Liver (tissue), 3 donors: ENCODE measurements at regions not wholly inside any gene's neighbourhood (a gene's known extent, or its start where the extent isn't known, plus 50 kb on each side); places are given as distances from the start of the nearest gene placed in this dataset.

Experiments
- EGR1 ChIP-seq, 2 donors: IDR thresholded peaks; 2 replicates each; pipeline ENCODE4 v1.6.1; 2016 to 2018; ENCODE audit warnings: antibody characterized with exemption in 2 of 2, low read depth in 2 of 2
- RAD21 ChIP-seq, 2 donors: IDR thresholded peaks; 2 replicates each; pipeline ENCODE4 v1.6.1; 2016; ENCODE audit warnings: antibody characterized with exemption in 2 of 2, mild to moderate bottlenecking in 2 of 2
- SP1 ChIP-seq: IDR thresholded peaks from 2 replicates; pipeline ENCODE4 v1.6.1; 2018; ENCODE audit warnings: antibody characterized with exemption, mild to moderate bottlenecking
- TAF1 ChIP-seq: conservative IDR thresholded peaks from 2 replicates; pipeline ENCODE4 v1.6.1; 2016; ENCODE audit warnings: antibody characterized with exemption, mild to moderate bottlenecking
- TF ChIP-seq, protein P1 (sequence below): IDR thresholded peaks from 2 replicates; pipeline ENCODE4 v1.6.1; 2016; ENCODE audit warnings: antibody characterized with exemption, mild to moderate bottlenecking
- TF ChIP-seq, protein P2 (sequence below): fragments of 150-350 bp; IDR thresholded peaks from 2 replicates; pipeline ENCODE4 v1.5.1; 2017; ENCODE audit warnings: improper control_type of control experiment, low read depth, low read length; ENCODE audit not compliant: missing input control
- TF ChIP-seq, protein P3 (sequence below): IDR thresholded peaks from 2 replicates; pipeline ENCODE4 v1.6.1; 2016; ENCODE audit warnings: antibody characterized with exemption
- TF ChIP-seq, protein P4 (sequence below): IDR thresholded peaks from 2 replicates; pipeline ENCODE4 v1.6.1; 2016; ENCODE audit warnings: antibody characterized with exemption
- TF ChIP-seq, protein P5 (sequence below): IDR thresholded peaks from 2 replicates; pipeline ENCODE4 v1.6.1; 2016; ENCODE audit warnings: antibody characterized with exemption
- donor health status: healthy.
- donor health status: healthy.

DNA sequence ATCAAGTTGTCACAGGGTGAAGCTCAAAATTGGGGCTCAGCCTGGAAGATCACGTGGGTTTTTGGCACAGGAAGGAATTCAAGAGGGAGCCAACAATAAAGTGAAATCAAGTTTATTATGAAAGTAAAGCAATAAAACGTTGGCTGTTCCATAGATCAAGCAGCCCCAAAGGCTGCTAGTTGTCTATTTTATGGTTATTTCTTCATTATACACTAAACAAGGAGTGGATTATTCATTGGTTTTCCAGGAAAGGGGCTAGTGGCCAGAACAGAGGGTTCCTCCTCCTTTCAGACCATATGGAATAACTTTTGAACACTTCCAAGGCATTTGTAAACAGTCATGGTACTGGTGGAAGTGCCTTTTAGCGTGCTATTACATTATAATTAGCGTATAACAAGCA, 723.5 kb upstream of the ADAMTS5 start:
- TF ChIP-seq, protein P1, sequence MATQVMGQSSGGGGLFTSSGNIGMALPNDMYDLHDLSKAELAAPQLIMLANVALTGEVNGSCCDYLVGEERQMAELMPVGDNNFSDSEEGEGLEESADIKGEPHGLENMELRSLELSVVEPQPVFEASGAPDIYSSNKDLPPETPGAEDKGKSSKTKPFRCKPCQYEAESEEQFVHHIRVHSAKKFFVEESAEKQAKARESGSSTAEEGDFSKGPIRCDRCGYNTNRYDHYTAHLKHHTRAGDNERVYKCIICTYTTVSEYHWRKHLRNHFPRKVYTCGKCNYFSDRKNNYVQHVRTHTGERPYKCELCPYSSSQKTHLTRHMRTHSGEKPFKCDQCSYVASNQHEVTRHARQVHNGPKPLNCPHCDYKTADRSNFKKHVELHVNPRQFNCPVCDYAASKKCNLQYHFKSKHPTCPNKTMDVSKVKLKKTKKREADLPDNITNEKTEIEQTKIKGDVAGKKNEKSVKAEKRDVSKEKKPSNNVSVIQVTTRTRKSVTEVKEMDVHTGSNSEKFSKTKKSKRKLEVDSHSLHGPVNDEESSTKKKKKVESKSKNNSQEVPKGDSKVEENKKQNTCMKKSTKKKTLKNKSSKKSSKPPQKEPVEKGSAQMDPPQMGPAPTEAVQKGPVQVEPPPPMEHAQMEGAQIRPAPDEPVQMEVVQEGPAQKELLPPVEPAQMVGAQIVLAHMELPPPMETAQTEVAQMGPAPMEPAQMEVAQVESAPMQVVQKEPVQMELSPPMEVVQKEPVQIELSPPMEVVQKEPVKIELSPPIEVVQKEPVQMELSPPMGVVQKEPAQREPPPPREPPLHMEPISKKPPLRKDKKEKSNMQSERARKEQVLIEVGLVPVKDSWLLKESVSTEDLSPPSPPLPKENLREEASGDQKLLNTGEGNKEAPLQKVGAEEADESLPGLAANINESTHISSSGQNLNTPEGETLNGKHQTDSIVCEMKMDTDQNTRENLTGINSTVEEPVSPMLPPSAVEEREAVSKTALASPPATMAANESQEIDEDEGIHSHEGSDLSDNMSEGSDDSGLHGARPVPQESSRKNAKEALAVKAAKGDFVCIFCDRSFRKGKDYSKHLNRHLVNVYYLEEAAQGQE, result no peak
- TF ChIP-seq, protein P2, sequence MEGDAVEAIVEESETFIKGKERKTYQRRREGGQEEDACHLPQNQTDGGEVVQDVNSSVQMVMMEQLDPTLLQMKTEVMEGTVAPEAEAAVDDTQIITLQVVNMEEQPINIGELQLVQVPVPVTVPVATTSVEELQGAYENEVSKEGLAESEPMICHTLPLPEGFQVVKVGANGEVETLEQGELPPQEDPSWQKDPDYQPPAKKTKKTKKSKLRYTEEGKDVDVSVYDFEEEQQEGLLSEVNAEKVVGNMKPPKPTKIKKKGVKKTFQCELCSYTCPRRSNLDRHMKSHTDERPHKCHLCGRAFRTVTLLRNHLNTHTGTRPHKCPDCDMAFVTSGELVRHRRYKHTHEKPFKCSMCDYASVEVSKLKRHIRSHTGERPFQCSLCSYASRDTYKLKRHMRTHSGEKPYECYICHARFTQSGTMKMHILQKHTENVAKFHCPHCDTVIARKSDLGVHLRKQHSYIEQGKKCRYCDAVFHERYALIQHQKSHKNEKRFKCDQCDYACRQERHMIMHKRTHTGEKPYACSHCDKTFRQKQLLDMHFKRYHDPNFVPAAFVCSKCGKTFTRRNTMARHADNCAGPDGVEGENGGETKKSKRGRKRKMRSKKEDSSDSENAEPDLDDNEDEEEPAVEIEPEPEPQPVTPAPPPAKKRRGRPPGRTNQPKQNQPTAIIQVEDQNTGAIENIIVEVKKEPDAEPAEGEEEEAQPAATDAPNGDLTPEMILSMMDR, result no peak
- TF ChIP-seq, protein P3, sequence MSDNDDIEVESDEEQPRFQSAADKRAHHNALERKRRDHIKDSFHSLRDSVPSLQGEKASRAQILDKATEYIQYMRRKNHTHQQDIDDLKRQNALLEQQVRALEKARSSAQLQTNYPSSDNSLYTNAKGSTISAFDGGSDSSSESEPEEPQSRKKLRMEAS, result no peak
- TF ChIP-seq, protein P4, sequence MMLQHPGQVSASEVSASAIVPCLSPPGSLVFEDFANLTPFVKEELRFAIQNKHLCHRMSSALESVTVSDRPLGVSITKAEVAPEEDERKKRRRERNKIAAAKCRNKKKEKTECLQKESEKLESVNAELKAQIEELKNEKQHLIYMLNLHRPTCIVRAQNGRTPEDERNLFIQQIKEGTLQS, result no peak
- TF ChIP-seq EGR1 (IDR thresholded peaks at IDR 0.05; ENCODE audit: low read depth in 2 of 2), result no peak
- TF ChIP-seq RAD21 (IDR thresholded peaks at IDR 0.05), result no peak
- no peak for TF ChIP-seq TAF1
- TF ChIP-seq, protein P5, sequence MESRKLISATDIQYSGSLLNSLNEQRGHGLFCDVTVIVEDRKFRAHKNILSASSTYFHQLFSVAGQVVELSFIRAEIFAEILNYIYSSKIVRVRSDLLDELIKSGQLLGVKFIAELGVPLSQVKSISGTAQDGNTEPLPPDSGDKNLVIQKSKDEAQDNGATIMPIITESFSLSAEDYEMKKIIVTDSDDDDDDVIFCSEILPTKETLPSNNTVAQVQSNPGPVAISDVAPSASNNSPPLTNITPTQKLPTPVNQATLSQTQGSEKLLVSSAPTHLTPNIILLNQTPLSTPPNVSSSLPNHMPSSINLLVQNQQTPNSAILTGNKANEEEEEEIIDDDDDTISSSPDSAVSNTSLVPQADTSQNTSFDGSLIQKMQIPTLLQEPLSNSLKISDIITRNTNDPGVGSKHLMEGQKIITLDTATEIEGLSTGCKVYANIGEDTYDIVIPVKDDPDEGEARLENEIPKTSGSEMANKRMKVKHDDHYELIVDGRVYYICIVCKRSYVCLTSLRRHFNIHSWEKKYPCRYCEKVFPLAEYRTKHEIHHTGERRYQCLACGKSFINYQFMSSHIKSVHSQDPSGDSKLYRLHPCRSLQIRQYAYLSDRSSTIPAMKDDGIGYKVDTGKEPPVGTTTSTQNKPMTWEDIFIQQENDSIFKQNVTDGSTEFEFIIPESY, result no peak
- TF ChIP-seq SP1, result no peak
